PC-3 (cell line): ENCODE measurements at regions not wholly inside any gene's neighbourhood (a gene's known extent, or its start where the extent isn't known, plus 50 kb on each side); places are given as distances from the start of the nearest gene placed in this dataset.

Experiments
- ATAC-seq: fragments of 200-7000 bp; cut with Tn5 transposase; 2 replicates; pipeline ENCODE4 v1.9.1; 2020; ENCODE audit warnings: mild to moderate bottlenecking, moderate library complexity
- BruUV-seq: library from RNA; stranded (reverse); fragments of 400-500 nt; replicated peaks from 2 replicates; lab custom pipeline; 2021; lab: Mats Ljungman, UMichigan
- CTCF ChIA-PET: fragments of 300-600 bp; sonication (Branson Sonifier 250); formaldehyde crosslinking; loops from one replicate; lab custom pipeline; 2022; ENCODE audit warnings: antibody characterized with exemption; lab: Charles Lee
- POLR2A ChIA-PET: fragments of 300-600 bp; sonication (Branson Sonifier 250); formaldehyde crosslinking; loops from one replicate; lab custom pipeline; 2022; ENCODE audit warnings: antibody characterized with exemption; ENCODE audit not compliant: unreplicated experiment; lab: Charles Lee
- DNase-seq: peaks from one replicate; pipeline ENCODE4 v3.0.0-alpha.2; 2015
- H2AFZ ChIP-seq: fragments of 300-600 bp; sonication (generic); 2 replicates; pipeline ENCODE4 v1.6.0; 2016; ENCODE audit warnings: antibody characterized with exemption, low read length
- H3F3A ChIP-seq: fragments of 300-600 bp; sonication (generic); one replicate; pipeline ENCODE4 v1.6.0; 2017; ENCODE audit warnings: antibody characterized with exemption, low read length, control low read depth, mild to moderate bottlenecking; ENCODE audit not compliant: unreplicated experiment
- H3K27ac ChIP-seq: fragments of 300-600 bp; sonication (generic); 2 replicates; pipeline ENCODE4 v1.5.1; 2016; ENCODE audit warnings: mild to moderate bottlenecking, low read length
- H3K27me3 ChIP-seq: fragments of 300-600 bp; sonication (generic); 2 replicates; pipeline ENCODE4 v1.6.1; 2016; ENCODE audit warnings: low read length, mixed read lengths
- H3K36me3 ChIP-seq: fragments of 300-600 bp; sonication (generic); 2 replicates; pipeline ENCODE4 v1.6.1; 2016; ENCODE audit warnings: low read depth, mixed run types, low read length, mixed read lengths
- H3K4me1 ChIP-seq: fragments of 300-600 bp; sonication (generic); 2 replicates; pipeline ENCODE4 v1.5.1; 2016; ENCODE audit warnings: low read length; ENCODE audit not compliant: insufficient read depth
- H3K4me2 ChIP-seq: fragments of 300-600 bp; sonication (generic); 2 replicates; pipeline ENCODE4 v1.6.0; 2016; ENCODE audit warnings: low read length
- H3K4me3 ChIP-seq: fragments of 300-600 bp; sonication (generic); 2 replicates; pipeline ENCODE4 v1.5.1; 2016; ENCODE audit warnings: mild to moderate bottlenecking, low read length, mixed read lengths
- H3K79me2 ChIP-seq: fragments of 300-600 bp; sonication (generic); 2 replicates; pipeline ENCODE4 v1.6.1; 2017; ENCODE audit warnings: low read length, mixed read lengths
- H3K9ac ChIP-seq: fragments of 300-600 bp; sonication (generic); 2 replicates; pipeline ENCODE4 v1.6.0; 2016; ENCODE audit warnings: mild to moderate bottlenecking, low read length
- H3K9me2 ChIP-seq: fragments of 300-600 bp; sonication (generic); replicated peaks from 2 replicates; pipeline ENCODE4 v1.6.1; 2016; ENCODE audit warnings: mixed run types, low read length, mixed read lengths
- H3K9me3 ChIP-seq: fragments of 300-600 bp; sonication (generic); 2 replicates; pipeline ENCODE4 v1.6.1; 2016; ENCODE audit warnings: low read length, mixed read lengths
- H4K20me1 ChIP-seq: fragments of 300-600 bp; sonication (generic); 2 replicates; pipeline ENCODE4 v1.6.1; 2016; ENCODE audit warnings: low read length, mixed read lengths
- EZH2 ChIP-seq: fragments of 300-600 bp; sonication (generic); IDR thresholded peaks from one replicate; pipeline ENCODE4 v1.6.1; 2017; ENCODE audit warnings: antibody characterized with exemption, mild to moderate bottlenecking, low read length; ENCODE audit not compliant: unreplicated experiment
- EZH2phosphoT487 ChIP-seq: fragments of 300-600 bp; sonication (generic); IDR thresholded peaks from 2 replicates; pipeline ENCODE4 v1.6.1; 2018; ENCODE audit warnings: mild to moderate bottlenecking, antibody characterized with exemption, low read length, borderline replicate concordance
- intact Hi-C: fragments of 100-400 bp; cut with micrococcal nuclease; formaldehyde crosslinking; loops from 2 replicates; pipeline ENCODE4 v1.9.0; 2023
- TF ChIP-seq, protein P1 (sequence below): fragments of 300-600 bp; sonication (generic); conservative IDR thresholded peaks from 2 replicates; pipeline ENCODE4 v1.5.1; 2017; ENCODE audit warnings: antibody characterized with exemption, low read depth, mild to moderate bottlenecking, low read length

GRCh38 chr2:16454621-16455020, 211.0 kb downstream of the CYRIA start:
- no peak overlapping the region for H3K9ac ChIP-seq
- POLR2A ChIA-PET, result no interaction called here
- intact Hi-C loops, result no loop called here

GRCh38 chr2:16452123-16452522, 213.5 kb downstream of the CYRIA start:
- Histone ChIP-seq H3K4me1 (no peaks in the 10 kb centered on the region), H2AFZ (no peak overlapping the region), H3F3A (no peaks in the 10 kb centered on the region), H4K20me1 (no peaks in the 10 kb centered on the region), H3K4me3 (no peak overlapping the region), H3K79me2 (no peaks in the 10 kb centered on the region), H3K27me3 (no peaks in the 10 kb centered on the region), H3K9me2 (no peaks in the 10 kb centered on the region), H3K9me3 (no peaks in the 10 kb centered on the region), H3K4me2 (no peak overlapping the region), H3K9ac (no peak overlapping the region), H3K36me3 (no peaks in the 10 kb centered on the region), H3K27ac (no peak overlapping the region)
- no TSS peak for BruUV-seq
- intact Hi-C loops, result no loop called here
- TF ChIP-seq EZH2phosphoT487 (no peak), EZH2 (no peak)
- TF ChIP-seq, protein P1, sequence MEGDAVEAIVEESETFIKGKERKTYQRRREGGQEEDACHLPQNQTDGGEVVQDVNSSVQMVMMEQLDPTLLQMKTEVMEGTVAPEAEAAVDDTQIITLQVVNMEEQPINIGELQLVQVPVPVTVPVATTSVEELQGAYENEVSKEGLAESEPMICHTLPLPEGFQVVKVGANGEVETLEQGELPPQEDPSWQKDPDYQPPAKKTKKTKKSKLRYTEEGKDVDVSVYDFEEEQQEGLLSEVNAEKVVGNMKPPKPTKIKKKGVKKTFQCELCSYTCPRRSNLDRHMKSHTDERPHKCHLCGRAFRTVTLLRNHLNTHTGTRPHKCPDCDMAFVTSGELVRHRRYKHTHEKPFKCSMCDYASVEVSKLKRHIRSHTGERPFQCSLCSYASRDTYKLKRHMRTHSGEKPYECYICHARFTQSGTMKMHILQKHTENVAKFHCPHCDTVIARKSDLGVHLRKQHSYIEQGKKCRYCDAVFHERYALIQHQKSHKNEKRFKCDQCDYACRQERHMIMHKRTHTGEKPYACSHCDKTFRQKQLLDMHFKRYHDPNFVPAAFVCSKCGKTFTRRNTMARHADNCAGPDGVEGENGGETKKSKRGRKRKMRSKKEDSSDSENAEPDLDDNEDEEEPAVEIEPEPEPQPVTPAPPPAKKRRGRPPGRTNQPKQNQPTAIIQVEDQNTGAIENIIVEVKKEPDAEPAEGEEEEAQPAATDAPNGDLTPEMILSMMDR, result no peak
- ChIA-PET POLR2A (no interaction called here), CTCF (no interaction called here)
- DNase-seq, result no peak
- ATAC-seq, result no peak

More at GRCh38 chr2:16454621-16455020, 211.0 kb downstream of the CYRIA start:
- no peaks in the 10 kb centered on the region for H3K79me2 ChIP-seq
- H3K27ac ChIP-seq, result no peak overlapping the region
- H3K4me3 ChIP-seq, result no peak overlapping the region
- CTCF ChIA-PET, result no interaction called here
- H3K4me2 ChIP-seq, result no peak overlapping the region
- DNase-seq, result no peak
- TF ChIP-seq EZH2phosphoT487 (no peak), EZH2 (no peak)
- TF ChIP-seq, protein P1, result no peak
- H3K4me1 ChIP-seq, result no peaks in the 10 kb centered on the region
- H2AFZ ChIP-seq, result no peak overlapping the region
- no peaks in the 10 kb centered on the region for H3F3A ChIP-seq
- ATAC-seq, result no peak
- H3K36me3 ChIP-seq, result no peaks in the 10 kb centered on the region
- 0 out of 2 replicates have a peak, but pooled peaks cover 5% of the 10 kb centered on the region for H3K9me3 ChIP-seq
- H4K20me1 ChIP-seq, result no peaks in the 10 kb centered on the region
- BruUV-seq, result no TSS peak
- no peaks in the 10 kb centered on the region for H3K9me2 ChIP-seq
- H3K27me3 ChIP-seq, result no peaks in the 10 kb centered on the region

DNA sequence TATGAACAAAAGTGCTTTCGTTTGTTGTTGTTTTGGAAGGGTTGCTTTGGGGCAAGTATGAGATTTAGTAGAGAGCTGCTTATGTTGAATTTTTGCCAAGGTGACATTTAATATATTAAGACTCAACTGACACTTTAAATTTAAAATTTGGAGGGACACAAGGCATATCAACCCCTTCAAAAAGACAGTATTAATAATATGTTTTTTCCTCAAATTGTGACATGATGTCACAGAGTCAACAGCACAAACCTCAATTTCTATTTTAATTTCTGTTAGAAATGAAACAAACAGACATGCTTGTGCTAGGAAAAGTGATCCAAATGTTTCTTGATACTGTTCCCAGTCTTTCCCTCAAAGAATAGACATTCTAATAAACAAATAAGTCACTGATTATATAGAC, 218.9 kb downstream of the CYRIA start:
- BruUV-seq, result no TSS peak
- Histone ChIP-seq H3K4me3 (no peak overlapping the region), H3K36me3 (no peaks in the 10 kb centered on the region), H3K9ac (no peak overlapping the region), H3K9me3 (no peaks in the 10 kb centered on the region), H2AFZ (no peak overlapping the region), H3K27ac (no peak overlapping the region), H3F3A (no peaks in the 10 kb centered on the region), H3K27me3 (no peaks in the 10 kb centered on the region), H3K79me2 (no peaks in the 10 kb centered on the region), H3K4me2 (no peak overlapping the region), H3K9me2 (no peaks in the 10 kb centered on the region), H4K20me1 (no peaks in the 10 kb centered on the region), H3K4me1 (no peaks in the 10 kb centered on the region)
- ChIA-PET POLR2A (no interaction called here), CTCF (no interaction called here)
- TF ChIP-seq EZH2phosphoT487 (no peak), EZH2 (no peak)
- TF ChIP-seq, protein P1, result no peak
- intact Hi-C loops, result no loop called here
- DNase-seq (no peak), ATAC-seq (no peak)
